ENCODE measurements at regions not wholly inside any gene's neighbourhood (a gene's known extent, or its start where the extent isn't known, plus 50 kb on each side); places are given as distances from the start of the nearest gene placed in this dataset.

GRCh38 chr2:242065426-242065825, 195.9 kb downstream of the RTP5 start:
- TF ChIP-seq HDAC6 (IDR thresholded peaks at IDR 0.05; ENCODE audit: low read depth, low read length): no peak
- TF ChIP-seq RFX5 (IDR thresholded peaks at IDR 0.05; ENCODE audit: borderline replicate concordance, low read depth, low read length): no peak
- TF ChIP-seq EZH2 (IDR thresholded peaks at IDR 0.05; ENCODE audit: low read depth, low read length, severe bottlenecking): no peak
- TF ChIP-seq CTCF (IDR thresholded peaks at IDR 0.05; ENCODE audit: control extremely low read depth in 1 of 3, insufficient read depth in 1 of 3, low read depth in 1 of 3, low read length in 3 of 3): no peak
- TF ChIP-seq POLR2A (IDR thresholded peaks at IDR 0.05; ENCODE audit: control extremely low read depth in 1 of 2, low read depth in 2 of 2, low read length in 2 of 2): no peak
- no peak for TF ChIP-seq POLR2AphosphoS5 (IDR thresholded peaks at IDR 0.05; ENCODE audit: low read depth, low read length)
- no peak for TF ChIP-seq SIX5 (IDR thresholded peaks at IDR 0.05; ENCODE audit: low read depth, low read length)
- no peak for TF ChIP-seq SP1 (IDR thresholded peaks at IDR 0.05; ENCODE audit: low read depth, low read length)
- no peak for TF ChIP-seq EP300 (IDR thresholded peaks at IDR 0.05; ENCODE audit: borderline replicate concordance in 1 of 2, low read depth in 2 of 2, low read length in 2 of 2)
- TF ChIP-seq RNF2 (IDR thresholded peaks at IDR 0.05; ENCODE audit: borderline replicate concordance, low read depth, low read length, missing control alignments, poor library complexity, severe bottlenecking): no peak
- no peak for TF ChIP-seq CREB1 (IDR thresholded peaks at IDR 0.05)
- no peak for TF ChIP-seq TAF1 (IDR thresholded peaks at IDR 0.05; ENCODE audit: low read depth, low read length)

Data from H1 (cell line).